NT2/D1 (cell line): ENCODE measurements at regions not wholly inside any gene's neighbourhood (a gene's known extent, or its start where the extent isn't known, plus 50 kb on each side); places are given as distances from the start of the nearest gene placed in this dataset.

Experiments used
- YY1 ChIP-seq: IDR thresholded peaks from 2 replicates; pipeline ENCODE4 v1.6.1; 2011; ENCODE audit not compliant: insufficient read length, insufficient read depth
- ZNF274 ChIP-seq: IDR thresholded peaks from 2 replicates; pipeline ENCODE4 v1.6.1; 2011; ENCODE audit warnings: mild to moderate bottlenecking, low read depth, low read length

DNA sequence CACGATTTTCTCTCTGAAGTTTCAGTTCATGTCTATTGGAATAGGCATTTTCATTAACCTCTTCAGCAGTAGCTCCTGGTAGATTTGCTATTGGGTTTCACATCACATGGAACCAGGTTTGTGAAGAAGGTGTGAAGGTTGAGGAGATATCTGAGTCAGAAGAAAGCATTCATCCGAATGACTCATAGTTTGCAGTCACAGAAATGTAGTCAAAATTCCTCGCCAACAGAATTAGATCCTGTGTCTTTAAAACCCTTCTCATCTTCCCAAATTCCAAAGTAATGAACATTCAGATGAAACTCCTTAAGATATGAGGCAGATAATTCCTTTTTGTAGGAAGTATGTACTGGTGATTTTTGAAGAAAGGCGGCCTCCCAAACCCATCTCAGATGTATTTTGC is 125.0 kb upstream of the LARGE1 start:
- TF ChIP-seq ZNF274, result no peak
- no peak for TF ChIP-seq YY1
